Liver (tissue), 7 donors: ENCODE measurements at regions not wholly inside any gene's neighbourhood (a gene's known extent, or its start where the extent isn't known, plus 50 kb on each side); places are given as distances from the start of the nearest gene placed in this dataset.

Experiments
- DNase-seq: peaks from one replicate; pipeline ENCODE4 v3.0.0-alpha.2; 2017; ENCODE audit warnings: low spot score
- H3K27ac ChIP-seq, 2 donors: one replicate each; pipeline ENCODE4 v1.7.0; 2013; ENCODE audit warnings: inconsistent platforms in 2 of 2, low read length in 2 of 2, control low read depth in 1 of 2, low read depth in 1 of 2, mild to moderate bottlenecking in 1 of 2
- H3K27me3 ChIP-seq, 4 donors: one replicate each; pipeline versions ENCODE4 v1.6.1 to v1.7.0; 2013; ENCODE audit warnings: low read length in 3 of 4, inconsistent platforms in 1 of 4, mild to moderate bottlenecking in 1 of 4, moderate library complexity in 1 of 4; ENCODE audit not compliant: control insufficient read depth in 4 of 4, insufficient read depth in 4 of 4
- H3K36me3 ChIP-seq, 4 donors: one replicate each; pipeline versions ENCODE4 v1.6.1 to v1.7.0; 2013; ENCODE audit warnings: low read length in 3 of 4, mild to moderate bottlenecking in 3 of 4, low read depth in 1 of 4, moderate library complexity in 1 of 4; ENCODE audit not compliant: control insufficient read depth in 4 of 4, insufficient read depth in 3 of 4
- H3K4me1 ChIP-seq, 4 donors: one replicate each; pipeline versions ENCODE4 v1.6.1 to v1.7.0; 2013; ENCODE audit warnings: low read length in 3 of 4, mild to moderate bottlenecking in 3 of 4, moderate library complexity in 1 of 4; ENCODE audit not compliant: control insufficient read depth in 4 of 4, insufficient read depth in 4 of 4
- H3K4me3 ChIP-seq, 3 donors: one replicate each; pipeline versions ENCODE4 v1.6.1 to v1.7.0; 2013; ENCODE audit warnings: low read length in 3 of 3, control low read depth in 1 of 3, low read depth in 1 of 3, mild to moderate bottlenecking in 1 of 3
- H3K9ac ChIP-seq, 2 donors: one replicate each; pipeline ENCODE4 v1.7.0; 2013; ENCODE audit warnings: low read length in 2 of 2, mild to moderate bottlenecking in 2 of 2, moderate library complexity in 2 of 2, control low read depth in 1 of 2, low read depth in 1 of 2
- H3K9me3 ChIP-seq, 4 donors: one replicate each; pipeline versions ENCODE4 v1.6.1 to v1.7.0; 2013; ENCODE audit warnings: low read length in 3 of 4; ENCODE audit not compliant: control insufficient read depth in 4 of 4
- ATF3 ChIP-seq: IDR thresholded peaks from 2 replicates; pipeline ENCODE4 v1.6.1; 2016; ENCODE audit warnings: antibody characterized with exemption
- EGR1 ChIP-seq, 2 donors: IDR thresholded peaks; 2 replicates each; pipeline ENCODE4 v1.6.1; 2016 to 2018; ENCODE audit warnings: antibody characterized with exemption in 2 of 2, low read depth in 2 of 2
- FOXA1 ChIP-seq: IDR thresholded peaks from 2 replicates; pipeline ENCODE4 v1.6.1; 2016; ENCODE audit warnings: antibody characterized with exemption
- FOXA2 ChIP-seq: IDR thresholded peaks from 2 replicates; pipeline ENCODE4 v1.6.1; 2016; ENCODE audit warnings: antibody characterized with exemption
- GABPA ChIP-seq, 2 donors: IDR thresholded peaks in 1 of 2; conservative IDR thresholded peaks in 1 of 2; 2 replicates each; pipeline ENCODE4 v1.6.1; 2016; ENCODE audit warnings: antibody characterized with exemption in 2 of 2, mild to moderate bottlenecking in 1 of 2, moderate library complexity in 1 of 2
- HNF4A ChIP-seq, 2 donors: conservative IDR thresholded peaks; 2 replicates each; pipeline ENCODE4 v1.6.1; 2016; ENCODE audit warnings: antibody characterized with exemption in 2 of 2, mild to moderate bottlenecking in 2 of 2
- HNF4G ChIP-seq: IDR thresholded peaks from 2 replicates; pipeline ENCODE4 v1.6.1; 2016; ENCODE audit warnings: antibody characterized with exemption
- JUND ChIP-seq, 2 donors: IDR thresholded peaks; 2 replicates each; pipeline ENCODE4 v1.6.1; 2016; ENCODE audit warnings: antibody characterized with exemption in 2 of 2
- REST ChIP-seq: IDR thresholded peaks from 2 replicates; pipeline ENCODE4 v1.6.1; 2016; ENCODE audit warnings: antibody characterized with exemption, mild to moderate bottlenecking
- RXRA ChIP-seq, 2 donors: IDR thresholded peaks; 2 replicates each; pipeline ENCODE4 v1.6.1; 2017 to 2018; ENCODE audit warnings: antibody characterized with exemption in 2 of 2, mild to moderate bottlenecking in 1 of 2
- SP1 ChIP-seq: IDR thresholded peaks from 2 replicates; pipeline ENCODE4 v1.6.1; 2018; ENCODE audit warnings: antibody characterized with exemption, mild to moderate bottlenecking
- YY1 ChIP-seq: IDR thresholded peaks from 2 replicates; pipeline ENCODE4 v1.6.1; 2016; ENCODE audit warnings: antibody characterized with exemption, mild to moderate bottlenecking
- ZBTB33 ChIP-seq: IDR thresholded peaks from 2 replicates; pipeline ENCODE4 v1.6.1; 2016; ENCODE audit warnings: antibody characterized with exemption
- WGBS: extraction: QIAGEN DNeasy Blood & Tissue Kit; methylation state at CpG from one replicate; pipeline ENCODE4 v1.1.7; 2013; 5-methylcytosine and 5-hydroxymethylcytosine counted together
- TF ChIP-seq, protein P1 (sequence below): IDR thresholded peaks from 2 replicates; pipeline ENCODE4 v1.6.1; 2016; ENCODE audit warnings: antibody characterized with exemption
- donor health status: healthy.
- donor health status: healthy.
- donor health status: healthy.
- donor health status: healthy.

GRCh38 chr13:73988461-73988860, 145.7 kb downstream of the KLF12 start:
- Histone ChIP-seq H3K9me3 (no peaks in the 10 kb centered on the region), H3K4me1 (peaks cover 0 to 12% (median 4%) of the 10 kb centered on the region in 4 donors), H3K36me3 (peaks cover 0 to 3% (median 0%) of the 10 kb centered on the region in 4 donors), H3K4me3 (no peak overlapping the region), H3K9ac (no peak overlapping the region), H3K27me3 (no peaks in the 10 kb centered on the region), H3K27ac (no peak overlapping the region)
- TF ChIP-seq GABPA (IDR thresholded peaks at IDR 0.05 in 1 of 2, conservative IDR thresholded peaks at IDR 0.05 in 1 of 2) (no peak), ZBTB33 (no peak), HNF4A (conservative IDR thresholded peaks at IDR 0.05) (no peak), YY1 (no peak)
- DNase-seq: no peak
- WGBS: 94% methylated on average over 1 of the region's 1 CpG

DNA sequence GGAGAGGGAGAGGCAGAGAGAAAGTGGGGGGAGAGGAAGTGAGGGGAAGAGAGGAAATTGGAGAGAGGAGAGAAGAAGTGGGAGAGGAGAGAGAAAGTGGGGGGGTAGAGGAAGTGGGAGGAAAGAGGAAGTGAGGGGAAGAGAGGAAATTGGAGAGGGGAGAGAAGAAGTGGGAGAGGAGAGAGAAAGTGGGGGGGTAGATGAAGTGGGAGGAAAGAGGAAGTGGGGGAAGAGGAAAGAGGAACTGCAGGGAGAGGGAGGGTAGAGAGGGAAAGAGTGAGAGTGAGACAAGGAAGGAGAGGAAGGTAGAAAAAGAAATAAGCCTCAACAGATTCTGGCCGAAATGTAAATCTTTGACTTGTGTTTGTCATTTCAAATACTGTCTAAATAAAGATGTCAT, 146.6 kb downstream of the KLF12 start:
- DNase-seq: no peak
- Histone ChIP-seq H3K36me3 (peaks cover 0 to 3% (median 0%) of the 10 kb centered on the region in 4 donors), H3K4me3 (no peak overlapping the region), H3K9me3 (no peaks in the 10 kb centered on the region), H3K27ac (no peak overlapping the region), H3K4me1 (peaks cover 0 to 12% (median 4%) of the 10 kb centered on the region in 4 donors), H3K9ac (no peak overlapping the region), H3K27me3 (no peaks in the 10 kb centered on the region)
- WGBS: 100% methylated on average over 1 of the region's 1 CpG
- no peak for TF ChIP-seq SP1
- TF ChIP-seq HNF4G: no peak

- Histone ChIP-seq H3K4me1 (peaks cover 0 to 12% (median 5%) of the 10 kb centered on the region in 4 donors), H3K36me3 (no peaks in the 10 kb centered on the region), H3K9ac (no peak overlapping the region), H3K9me3 (no peaks in the 10 kb centered on the region), H3K27ac (no peak overlapping the region), H3K27me3 (no peaks in the 10 kb centered on the region), H3K4me3 (no peak overlapping the region)
- no peak for DNase-seq
- TF ChIP-seq ZBTB33: no peak
- no peak for TF ChIP-seq FOXA1
- TF ChIP-seq, protein P1, sequence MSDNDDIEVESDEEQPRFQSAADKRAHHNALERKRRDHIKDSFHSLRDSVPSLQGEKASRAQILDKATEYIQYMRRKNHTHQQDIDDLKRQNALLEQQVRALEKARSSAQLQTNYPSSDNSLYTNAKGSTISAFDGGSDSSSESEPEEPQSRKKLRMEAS: no peak
- no peak for TF ChIP-seq RXRA (IDR thresholded peaks at IDR 0.05)
- TF ChIP-seq JUND (IDR thresholded peaks at IDR 0.05): no peak
- no peak for TF ChIP-seq EGR1 (IDR thresholded peaks at IDR 0.05; ENCODE audit: low read depth in 2 of 2)
- TF ChIP-seq HNF4A (conservative IDR thresholded peaks at IDR 0.05): no peak
- TF ChIP-seq REST: no peak
- no peak for TF ChIP-seq HNF4G
- no peak for TF ChIP-seq FOXA2
- TF ChIP-seq ATF3: no peak
- 77% methylated on average over 3 of the region's 3 CpGs for WGBS
Measured at GRCh38 chr13:73985783-73986182, 148.4 kb downstream of the KLF12 start.
